ENCODE measurements at regions not wholly inside any gene's neighbourhood (a gene's known extent, or its start where the extent isn't known, plus 50 kb on each side); places are given as distances from the start of the nearest gene placed in this dataset.

- TF ChIP-seq SMC3 (IDR thresholded peaks at IDR 0.05; ENCODE audit: borderline replicate concordance, low read length) (no peak), TCF12 (IDR thresholded peaks at IDR 0.05; ENCODE audit: low read depth, low read length) (no peak), ZBTB40 (IDR thresholded peaks at IDR 0.05; ENCODE audit: borderline replicate concordance) (no peak), SPI1 (IDR thresholded peaks at IDR 0.05; ENCODE audit: borderline replicate concordance, insufficient read depth, low read depth, low read length) (no peak), CEBPZ (IDR thresholded peaks at IDR 0.05; ENCODE audit: low read depth, low read length) (no peak)
Measured at GRCh38 chr16:64880994-64881393, 240.9 kb downstream of the CDH11 start (continued).

GRCh38 chr16:64880006-64880405, 241.9 kb downstream of the CDH11 start:
- Histone ChIP-seq H3K4me1 (ENCODE audit: control insufficient read depth, insufficient read depth, low read length) (no peaks in the 10 kb centered on the region), H3K27me3 (replicated peaks in 1 of 2; ENCODE audit: control insufficient read depth in 2 of 2, insufficient read depth in 2 of 2, low read length in 1 of 2) (no peaks in the 10 kb centered on the region), H3K9me3 (replicated peaks; ENCODE audit: control insufficient read depth, insufficient read depth, low read length) (no peaks in the 10 kb centered on the region), H3K9ac (ENCODE audit: control insufficient read depth, insufficient read depth, low read length) (no peak overlapping the region), H3K4me2 (ENCODE audit: control insufficient read depth, insufficient read depth) (no peak overlapping the region), H3K79me2 (ENCODE audit: control insufficient read depth, insufficient read depth, low read length) (no peaks in the 10 kb centered on the region), H3K27ac (ENCODE audit: control insufficient read depth, insufficient read depth) (no peak overlapping the region), H3K4me3 (no peak overlapping the region), H3K36me3 (ENCODE audit: control insufficient read depth in 2 of 2, insufficient read depth in 2 of 2, low read length in 1 of 2) (no peaks in the 10 kb centered on the region), H2AFZ (ENCODE audit: control insufficient read depth, low read depth, low read length) (no peak overlapping the region), H4K20me1 (ENCODE audit: control insufficient read depth, insufficient read depth) (no peaks in the 10 kb centered on the region)
- intact Hi-C loops (cut with micrococcal nuclease; ENCODE audit: unreplicated experiment) (no loop called here), in situ Hi-C loops (cut with MboI) (no loop called here)
- FAIRE-seq: no peak
- no peak for DNase-seq (ENCODE audit: low read depth, low spot score)
- ChIA-PET RAD21 (ENCODE audit: unreplicated experiment) (no interaction called here), CTCF (no interaction called here), SMC1A (ENCODE audit: uncharacterized antibody, unreplicated experiment) (no interaction called here), POLR2A (no interaction called here)
- ATAC-seq: no peak
- WGBS (ENCODE audit: insufficient coverage, insufficient replicate concordance, low lambda C conversion rate, missing lambda C conversion rate): 6% methylated on average over 3 of the region's 3 CpGs
- no TSS peak for BruUV-seq (replicated peaks)
- TF ChIP-seq CUX1 (IDR thresholded peaks at IDR 0.05; ENCODE audit: insufficient replicate concordance, low read depth, low read length): no peak
